GM21786 (cell line): ENCODE measurements at regions not wholly inside any gene's neighbourhood (a gene's known extent, or its start where the extent isn't known, plus 50 kb on each side); places are given as distances from the start of the nearest gene placed in this dataset.

Source experiments
- ATAC-seq: cut with Tn5 transposase; IDR thresholded peaks from one replicate; pipeline ENCODE4 v1.9.1; 2021; ENCODE audit not compliant: unreplicated experiment

DNA sequence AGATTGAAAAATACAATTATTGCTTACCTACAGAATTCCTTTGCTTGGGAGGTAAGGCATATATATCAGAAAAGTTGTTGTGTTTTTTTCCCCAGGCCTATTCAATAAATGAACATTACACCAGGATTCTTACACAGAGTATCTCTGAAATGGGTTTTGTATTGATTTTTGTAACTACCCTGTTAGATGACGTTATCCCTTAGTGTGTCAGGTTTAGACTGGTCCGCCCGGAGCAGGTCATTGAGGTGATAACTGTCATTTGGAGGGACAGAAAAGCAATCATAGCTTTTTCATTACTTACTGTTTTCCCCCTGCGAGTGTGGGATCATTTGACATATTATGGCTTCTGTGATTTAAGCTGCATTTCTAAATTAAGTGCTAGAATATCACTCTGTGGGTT, 715.2 kb upstream of the ADAMTS16 start:
- ATAC-seq = no peak

- no peak for ATAC-seq
Measured at GRCh38 chr5:4440536-4440935, 699.6 kb upstream of the ADAMTS16 start.

DNA sequence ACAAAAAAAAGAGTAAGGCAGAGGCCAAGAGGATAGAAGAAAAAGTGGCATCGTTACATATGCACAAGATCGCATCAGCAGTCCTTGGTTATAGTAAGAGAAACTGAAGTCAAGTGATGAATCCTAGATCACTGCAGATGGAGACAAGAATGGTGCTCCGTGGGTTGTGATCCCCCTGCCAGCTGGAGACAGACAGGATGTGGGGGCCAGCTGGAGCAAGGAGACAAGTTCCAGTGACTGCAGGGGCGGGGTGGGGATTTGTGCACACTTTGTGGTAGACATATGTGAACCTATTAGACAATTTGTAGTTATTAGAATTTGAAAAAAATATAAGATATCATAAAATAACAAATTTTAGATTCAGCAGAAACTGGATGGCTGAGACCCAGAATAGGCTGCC, 697.9 kb upstream of the ADAMTS16 start:
- no peak for ATAC-seq

DNA sequence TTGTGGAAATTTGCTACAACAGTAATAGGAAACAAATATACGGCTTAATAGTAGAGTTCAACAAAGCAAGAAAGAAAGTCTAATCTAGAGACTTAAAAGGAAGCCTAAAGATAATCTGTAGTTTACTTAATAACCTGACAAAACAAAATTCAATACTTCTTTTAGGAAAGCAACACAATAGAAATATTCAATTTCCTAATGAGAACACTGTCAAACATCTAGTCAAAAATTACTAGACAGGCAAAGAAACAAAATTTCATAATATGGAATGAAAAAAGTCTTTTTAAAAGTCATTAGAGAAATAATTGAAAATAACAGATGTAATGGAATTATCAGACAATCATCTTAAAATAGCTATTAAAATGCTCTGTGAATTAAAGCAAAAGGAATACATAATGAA, 692.5 kb upstream of the ADAMTS16 start:
- no peak for ATAC-seq

DNA sequence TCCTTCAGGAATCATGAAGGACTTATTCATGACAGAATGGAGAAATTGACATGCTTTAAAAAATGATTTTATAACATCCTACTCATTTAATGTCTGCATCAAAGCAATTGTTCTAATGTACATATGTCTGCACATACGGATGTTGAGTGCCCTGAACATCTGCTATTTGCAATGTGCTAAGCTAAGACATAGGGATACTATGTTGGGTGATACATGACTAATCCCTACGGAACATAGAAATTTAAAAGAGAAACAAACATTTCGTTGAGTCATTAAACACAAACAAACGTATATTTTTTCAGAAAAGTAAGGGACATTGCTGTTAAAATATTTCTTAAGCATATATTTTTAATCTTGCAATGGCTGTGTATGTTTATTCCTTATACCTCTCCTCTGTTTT, 686.5 kb upstream of the ADAMTS16 start:
- no peak for ATAC-seq

DNA sequence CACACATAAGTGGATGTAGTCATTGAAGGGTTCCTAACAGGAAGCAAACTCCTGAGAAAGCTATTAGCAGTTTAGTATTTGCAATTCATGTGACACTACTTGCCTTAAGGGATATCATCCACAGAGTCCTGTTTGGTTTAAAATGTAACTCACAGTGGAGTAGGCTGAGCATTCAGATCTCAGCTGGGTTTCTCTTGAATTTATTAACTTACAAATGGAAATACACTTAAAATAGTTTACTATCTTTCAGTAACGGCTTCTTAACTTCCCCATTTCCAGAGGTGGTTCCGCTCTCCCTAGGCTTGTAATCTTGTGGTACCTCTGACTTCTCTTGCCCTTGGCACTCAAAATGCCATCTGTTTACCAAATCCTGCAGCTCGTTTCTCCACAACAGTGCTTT, 660.7 kb upstream of the ADAMTS16 start:
- ATAC-seq = no peak

GRCh38 chr5:4480528-4481349, 659.4 kb upstream of the ADAMTS16 start:
- ATAC-seq = no peak

DNA sequence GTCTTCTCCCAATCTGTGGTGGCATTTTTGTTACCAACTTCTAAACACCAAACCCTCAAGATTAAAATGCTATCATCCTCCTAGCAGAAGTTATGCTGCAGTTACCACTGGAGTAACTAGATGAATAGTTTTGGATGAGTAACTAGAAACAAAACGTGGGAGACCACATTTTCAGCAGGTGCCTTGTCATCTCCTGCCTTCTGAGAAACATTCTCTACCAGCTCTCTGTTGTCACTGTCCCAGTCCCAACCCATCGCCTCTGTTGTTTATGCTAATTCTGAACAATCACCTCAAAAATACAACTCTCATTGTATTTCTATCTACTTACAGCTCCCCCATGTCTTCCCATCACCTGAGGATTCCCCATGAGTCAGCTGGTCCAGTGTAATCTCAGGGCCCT, 652.5 kb upstream of the ADAMTS16 start:
- ATAC-seq = no peak

- no peak for ATAC-seq
Measured at GRCh38 chr5:4511996-4512656, 628.0 kb upstream of the ADAMTS16 start.

GRCh38 chr5:4513381-4513780, 626.7 kb upstream of the ADAMTS16 start:
- ATAC-seq = no peak

- no peak for ATAC-seq
Measured at GRCh38 chr5:4514067-4514648, 626.0 kb upstream of the ADAMTS16 start.

- no peak for ATAC-seq
Measured at GRCh38 chr5:4518903-4519672, 621.0 kb upstream of the ADAMTS16 start.

DNA sequence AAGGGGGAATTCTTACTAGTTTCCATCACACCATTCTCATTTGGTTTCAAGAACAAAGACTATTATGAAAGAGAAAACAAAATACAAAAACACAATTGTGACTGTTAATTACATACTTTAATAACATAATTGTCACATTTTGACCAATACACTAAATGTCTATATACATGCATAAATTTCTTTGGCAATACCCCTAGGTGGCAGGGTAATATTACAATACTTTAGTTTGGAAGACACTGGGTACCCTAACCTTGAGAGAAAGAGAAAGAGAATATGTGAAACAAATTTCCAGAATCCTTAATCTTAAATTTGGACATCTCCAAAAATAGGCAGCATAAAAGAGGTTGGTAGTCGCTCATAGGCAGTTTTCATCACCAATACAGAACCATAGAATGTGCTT, 619.6 kb upstream of the ADAMTS16 start:
- ATAC-seq = no peak

GRCh38 chr5:4523038-4523437, 617.1 kb upstream of the ADAMTS16 start:
- ATAC-seq = no peak

GRCh38 chr5:4531756-4532704, 608.1 kb upstream of the ADAMTS16 start:
- no peak for ATAC-seq

GRCh38 chr5:4532705-4533080, 607.4 kb upstream of the ADAMTS16 start:
- ATAC-seq = no peak

GRCh38 chr5:4533457-4534105, 606.5 kb upstream of the ADAMTS16 start:
- ATAC-seq = no peak

DNA sequence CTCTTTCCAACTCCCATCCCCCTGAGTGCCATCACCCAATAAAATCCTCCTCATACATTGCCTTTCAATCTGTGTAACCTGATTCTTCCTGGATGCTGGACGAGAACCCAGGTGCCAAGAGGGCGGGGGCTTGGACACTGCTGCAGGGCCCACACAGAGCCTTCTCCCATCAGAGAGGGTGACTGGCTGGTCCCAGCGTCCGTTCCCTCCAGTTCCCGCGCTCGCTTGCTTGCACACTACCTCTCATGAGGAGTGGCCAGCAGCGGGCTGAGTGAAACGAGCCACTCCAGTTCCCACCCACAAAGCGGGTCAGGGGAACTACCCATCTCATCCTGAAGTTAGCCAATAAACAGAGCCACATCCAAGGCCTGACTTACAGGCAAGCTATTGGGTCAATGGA, 602.6 kb upstream of the ADAMTS16 start:
- no peak for ATAC-seq

- ATAC-seq = no peak
Measured at GRCh38 chr5:4540375-4541173, 599.6 kb upstream of the ADAMTS16 start.
